ENCODE measurements at regions not wholly inside any gene's neighbourhood (a gene's known extent, or its start where the extent isn't known, plus 50 kb on each side); places are given as distances from the start of the nearest gene placed in this dataset.

DNA sequence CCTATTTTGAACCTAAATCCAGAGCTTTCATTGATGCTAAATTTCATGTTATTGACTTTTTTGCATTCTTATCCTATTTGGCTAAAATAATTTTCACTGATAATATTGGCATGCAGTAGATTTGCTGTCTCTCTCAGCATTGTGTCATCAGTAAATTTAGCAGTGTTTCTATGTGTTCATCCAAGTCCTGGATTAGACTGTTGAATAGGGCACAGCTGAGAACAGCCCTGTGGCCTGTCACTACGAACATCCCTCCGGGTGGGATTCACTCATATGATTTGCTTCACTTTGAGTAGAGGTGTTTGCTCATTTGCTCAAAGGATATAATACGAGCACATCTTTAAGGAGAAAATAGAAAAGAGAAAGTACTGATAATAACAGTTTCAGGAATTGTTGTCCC, 101.5 kb downstream of the HSPH1 start:
- Mint-ChIP-seq H3K4me3 (ENCODE audit: low read depth) (no peak overlapping the region), H3K4me1 (ENCODE audit: low read depth) (no peaks in the 10 kb centered on the region), H3K36me3 (ENCODE audit: insufficient read depth) (no peaks in the 10 kb centered on the region), H3K9me3 (ENCODE audit: low read depth) (no peaks in the 10 kb centered on the region), H3K27me3 (peaks cover 25% of the 10 kb centered on the region), H3K27ac (no peak overlapping the region)
- TF ChIP-seq, protein P1, sequence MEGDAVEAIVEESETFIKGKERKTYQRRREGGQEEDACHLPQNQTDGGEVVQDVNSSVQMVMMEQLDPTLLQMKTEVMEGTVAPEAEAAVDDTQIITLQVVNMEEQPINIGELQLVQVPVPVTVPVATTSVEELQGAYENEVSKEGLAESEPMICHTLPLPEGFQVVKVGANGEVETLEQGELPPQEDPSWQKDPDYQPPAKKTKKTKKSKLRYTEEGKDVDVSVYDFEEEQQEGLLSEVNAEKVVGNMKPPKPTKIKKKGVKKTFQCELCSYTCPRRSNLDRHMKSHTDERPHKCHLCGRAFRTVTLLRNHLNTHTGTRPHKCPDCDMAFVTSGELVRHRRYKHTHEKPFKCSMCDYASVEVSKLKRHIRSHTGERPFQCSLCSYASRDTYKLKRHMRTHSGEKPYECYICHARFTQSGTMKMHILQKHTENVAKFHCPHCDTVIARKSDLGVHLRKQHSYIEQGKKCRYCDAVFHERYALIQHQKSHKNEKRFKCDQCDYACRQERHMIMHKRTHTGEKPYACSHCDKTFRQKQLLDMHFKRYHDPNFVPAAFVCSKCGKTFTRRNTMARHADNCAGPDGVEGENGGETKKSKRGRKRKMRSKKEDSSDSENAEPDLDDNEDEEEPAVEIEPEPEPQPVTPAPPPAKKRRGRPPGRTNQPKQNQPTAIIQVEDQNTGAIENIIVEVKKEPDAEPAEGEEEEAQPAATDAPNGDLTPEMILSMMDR (IDR thresholded peaks at IDR 0.05; ENCODE audit: unreplicated experiment): no peak
- no peak for DNase-seq (ENCODE audit: low spot score, unreplicated experiment)

DNA sequence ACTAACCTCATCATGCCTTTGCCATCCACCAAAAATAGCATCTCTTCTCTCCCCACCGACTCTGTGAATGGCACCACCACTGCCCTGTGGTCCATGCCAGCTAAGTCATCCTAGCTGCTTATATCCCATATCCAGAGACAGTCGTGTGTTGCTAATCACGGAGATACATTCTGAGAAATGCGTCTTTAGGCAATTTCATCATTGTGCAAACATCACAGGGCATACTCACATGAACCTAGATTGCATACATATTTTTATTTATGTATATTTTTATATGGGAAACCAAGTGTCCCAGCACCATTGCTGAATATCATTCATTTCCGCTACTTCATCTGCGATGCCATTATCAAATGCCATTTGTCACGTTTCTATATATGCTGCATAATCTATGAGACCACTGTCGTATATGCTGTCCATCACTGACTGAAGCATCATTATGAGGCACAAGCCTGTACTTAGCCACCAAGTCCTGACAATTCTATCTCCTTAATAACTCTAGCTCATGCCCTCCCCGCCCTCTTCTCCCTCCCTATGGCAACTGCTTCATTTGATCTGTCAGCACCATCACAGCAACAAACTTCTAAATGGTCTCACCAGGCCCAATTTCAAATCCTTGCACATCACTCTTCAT, 104.2 kb downstream of the HSPH1 start:
- no peak overlapping the region for H3K27ac Mint-ChIP-seq

DNA sequence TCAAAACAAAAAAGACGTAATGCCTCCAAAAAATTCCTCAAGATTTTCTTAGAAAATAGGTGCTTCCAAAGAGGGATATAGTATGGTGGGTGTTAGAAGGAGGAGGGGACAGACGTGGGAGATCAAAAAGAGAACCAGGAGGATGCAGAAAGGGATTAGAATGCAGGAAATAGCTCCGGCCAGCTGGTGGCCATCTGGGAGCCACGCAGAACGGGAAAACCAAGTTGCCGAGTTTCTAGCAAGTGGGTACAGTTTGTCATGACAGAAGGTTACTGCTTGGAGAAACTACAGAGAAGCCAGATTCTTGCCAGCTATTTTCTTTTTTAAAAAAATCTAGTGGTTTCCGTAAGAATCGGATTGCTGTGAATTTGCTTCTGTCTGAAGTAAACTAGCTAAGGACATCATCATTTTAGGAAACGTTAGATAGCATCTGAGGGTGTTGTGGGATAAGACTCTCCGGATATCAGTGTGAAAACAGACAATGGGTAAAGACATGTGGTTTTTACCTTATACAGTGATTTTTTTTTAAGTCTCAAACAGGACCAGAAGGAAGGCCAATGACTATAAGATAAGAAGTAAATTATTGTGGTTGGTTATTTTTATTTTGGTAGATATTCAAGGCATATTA, 104.9 kb downstream of the HSPH1 start:
- Mint-ChIP-seq H3K4me1 (ENCODE audit: low read depth) (no peaks in the 10 kb centered on the region), H3K27ac (no peak overlapping the region), H3K27me3 (peaks cover 23% of the 10 kb centered on the region), H3K9me3 (ENCODE audit: low read depth) (no peaks in the 10 kb centered on the region), H3K36me3 (ENCODE audit: insufficient read depth) (no peaks in the 10 kb centered on the region), H3K4me3 (ENCODE audit: low read depth) (no peak overlapping the region)
- TF ChIP-seq, protein P1 (IDR thresholded peaks at IDR 0.05; ENCODE audit: unreplicated experiment): no peak
- no peak for DNase-seq (ENCODE audit: low spot score, unreplicated experiment)

More for the DNA sequence above, 104.2 kb downstream of the HSPH1 start:
- no peak for DNase-seq (ENCODE audit: low spot score, unreplicated experiment)
- Mint-ChIP-seq H3K9me3 (ENCODE audit: low read depth) (no peaks in the 10 kb centered on the region), H3K4me1 (ENCODE audit: low read depth) (no peaks in the 10 kb centered on the region), H3K4me3 (ENCODE audit: low read depth) (no peak overlapping the region), H3K27me3 (peaks cover 24% of the 10 kb centered on the region), H3K36me3 (ENCODE audit: insufficient read depth) (no peaks in the 10 kb centered on the region)
- TF ChIP-seq, protein P1 (IDR thresholded peaks at IDR 0.05; ENCODE audit: unreplicated experiment): no peak

DNA sequence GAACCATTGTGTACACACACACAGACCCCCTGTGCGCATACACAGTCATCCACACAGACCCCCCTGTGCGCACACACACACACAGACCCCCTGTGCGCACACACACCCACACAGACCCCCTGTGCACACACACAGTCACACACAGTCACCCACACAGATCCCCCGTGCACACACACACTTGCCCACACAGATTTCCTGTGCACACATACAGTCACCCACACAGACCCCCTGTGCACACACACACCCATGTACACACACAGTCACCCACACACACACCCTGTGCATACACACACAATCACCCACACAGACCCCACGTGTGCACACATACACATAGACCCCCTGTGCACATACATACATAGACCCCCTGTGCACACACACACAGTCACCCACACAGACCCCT, 106.1 kb downstream of the HSPH1 start:
- Mint-ChIP-seq H3K36me3 (ENCODE audit: insufficient read depth) (no peaks in the 10 kb centered on the region), H3K27me3 (peaks cover 27% of the 10 kb centered on the region), H3K4me3 (ENCODE audit: low read depth) (no peak overlapping the region), H3K9me3 (ENCODE audit: low read depth) (no peaks in the 10 kb centered on the region), H3K27ac (no peak overlapping the region), H3K4me1 (ENCODE audit: low read depth) (no peaks in the 10 kb centered on the region)
- TF ChIP-seq, protein P1 (IDR thresholded peaks at IDR 0.05; ENCODE audit: unreplicated experiment): no peak
- DNase-seq (ENCODE audit: low spot score, unreplicated experiment): no peak

DNA sequence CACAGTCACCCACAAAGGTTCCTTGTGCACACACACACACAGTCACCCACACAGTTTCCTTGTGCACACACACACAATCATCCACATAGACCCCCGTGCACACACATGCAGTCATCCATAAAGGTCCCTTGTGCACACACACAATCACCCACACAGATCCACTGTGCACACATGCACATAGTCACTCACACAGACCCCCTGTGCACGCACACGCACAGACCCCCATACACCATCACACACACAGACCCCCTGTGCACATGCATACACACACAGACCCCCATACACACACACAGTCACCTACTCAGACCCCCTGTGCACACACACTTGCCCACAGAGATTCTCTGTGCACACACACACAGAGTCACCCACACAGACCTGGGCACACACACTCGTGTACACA, 107.1 kb downstream of the HSPH1 start:
- H3K9me3 Mint-ChIP-seq (ENCODE audit: low read depth): no peaks in the 10 kb centered on the region
- no peak overlapping the region for H3K27ac Mint-ChIP-seq
- peaks cover 25% of the 10 kb centered on the region for H3K27me3 Mint-ChIP-seq
- H3K4me1 Mint-ChIP-seq (ENCODE audit: low read depth): no peaks in the 10 kb centered on the region
- no peak for DNase-seq (ENCODE audit: low spot score, unreplicated experiment)
- no peaks in the 10 kb centered on the region for H3K36me3 Mint-ChIP-seq (ENCODE audit: insufficient read depth)
- H3K4me3 Mint-ChIP-seq (ENCODE audit: low read depth): no peak overlapping the region
- TF ChIP-seq, protein P1 (IDR thresholded peaks at IDR 0.05; ENCODE audit: unreplicated experiment): no peak

Data from progenitor cell of endocrine pancreas (in vitro differentiated cells).